CD8-positive, alpha-beta memory T cell (primary cell): ENCODE measurements at regions not wholly inside any gene's neighbourhood (a gene's known extent, or its start where the extent isn't known, plus 50 kb on each side); places are given as distances from the start of the nearest gene placed in this dataset.

Experiments
- CTCF ChIA-PET: fragments of 350-600 bp; sonication (Branson Sonifier 250); formaldehyde crosslinking; loops from one replicate; lab custom pipeline; 2021; ENCODE audit warnings: antibody characterized with exemption; lab: Charles Lee
- POLR2A ChIA-PET: fragments of 350-600 bp; sonication (Branson Sonifier 250); formaldehyde crosslinking; loops from one replicate; lab custom pipeline; 2021; ENCODE audit warnings: antibody characterized with exemption; lab: Charles Lee
- DNase-seq, 5 donors: peaks; one replicate each; pipeline versions ENCODE4 v3.0.0 to v3.0.0-alpha.2; 2020 to 2022; ENCODE audit warnings: mixed read lengths in 1 of 5
- H3K27ac ChIP-seq: one replicate; pipeline ENCODE4 v1.7.0; 2013; ENCODE audit warnings: low read depth, mild to moderate bottlenecking, low read length, moderate library complexity
- H3K27me3 ChIP-seq: 2 replicates; pipeline ENCODE4 v1.7.0; 2013; ENCODE audit warnings: low read length, mild to moderate bottlenecking; ENCODE audit not compliant: insufficient read depth, poor library complexity, severe bottlenecking
- H3K36me3 ChIP-seq: 2 replicates; pipeline ENCODE4 v1.7.0; 2013; ENCODE audit warnings: mild to moderate bottlenecking, low read length, moderate library complexity; ENCODE audit not compliant: insufficient read depth
- H3K4me1 ChIP-seq: 2 replicates; pipeline ENCODE4 v1.7.0; 2013; ENCODE audit warnings: mild to moderate bottlenecking, low read length, moderate library complexity; ENCODE audit not compliant: insufficient read depth
- H3K4me3 ChIP-seq: 2 replicates; pipeline ENCODE4 v1.7.0; 2013; ENCODE audit warnings: mild to moderate bottlenecking, low read length
- H3K9me3 ChIP-seq: 2 replicates; pipeline ENCODE4 v1.7.0; 2013; ENCODE audit warnings: mild to moderate bottlenecking, low read length
- H3K27ac Mint-ChIP-seq, 8 donors: one replicate each; pipeline ENCODE4 v1.8.0; 2020 to 2021; ENCODE audit warnings: mixed read lengths in 8 of 8, mild to moderate bottlenecking in 6 of 8, inconsistent platforms in 3 of 8, moderate library complexity in 3 of 8
- H3K27me3 Mint-ChIP-seq, 2 donors: one replicate each; pipeline ENCODE4 v1.8.0; 2020 to 2021; ENCODE audit warnings: mixed read lengths in 2 of 2, mild to moderate bottlenecking in 1 of 2, moderate library complexity in 1 of 2
- H3K36me3 Mint-ChIP-seq, 3 donors: one replicate each; pipeline ENCODE4 v1.8.0; 2020 to 2021; ENCODE audit warnings: mixed read lengths in 3 of 3, inconsistent platforms in 1 of 3, mild to moderate bottlenecking in 1 of 3
- H3K4me1 Mint-ChIP-seq, 3 donors: one replicate each; pipeline ENCODE4 v1.8.0; 2020 to 2021; ENCODE audit warnings: mixed read lengths in 3 of 3, inconsistent platforms in 1 of 3, mild to moderate bottlenecking in 1 of 3
- H3K4me3 Mint-ChIP-seq, 7 donors: one replicate each; pipeline ENCODE4 v1.8.0; 2020 to 2021; ENCODE audit warnings: mixed read lengths in 7 of 7, mild to moderate bottlenecking in 6 of 7, moderate library complexity in 4 of 7, inconsistent platforms in 2 of 7
- H3K9me3 Mint-ChIP-seq, 5 donors: one replicate each; pipeline ENCODE4 v1.8.0; 2020 to 2022; ENCODE audit warnings: mixed read lengths in 5 of 5, mild to moderate bottlenecking in 3 of 5, moderate library complexity in 2 of 5, inconsistent platforms in 1 of 5

DNA sequence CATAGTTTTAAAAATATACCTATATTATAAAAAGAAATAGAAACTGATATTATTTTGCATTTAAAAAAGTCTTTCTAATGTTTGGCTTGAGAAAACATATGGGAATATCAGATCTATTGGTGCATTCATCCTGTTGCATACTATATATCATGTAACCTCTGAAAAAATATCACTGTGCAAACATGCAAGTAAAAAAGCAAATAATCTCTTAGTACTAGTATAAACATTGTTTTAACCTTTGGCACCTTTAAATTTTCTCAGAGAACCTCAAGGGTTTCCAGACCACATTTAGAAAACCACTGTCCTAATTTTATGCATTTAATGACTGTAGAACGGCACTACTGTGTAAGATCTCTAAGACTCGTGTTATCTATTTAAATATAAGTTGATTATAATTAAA, 416.8 kb downstream of the LRFN5 start:
- H3K4me1 Mint-ChIP-seq: no peaks in the 10 kb centered on the region
- no peaks in the 10 kb centered on the region for H3K36me3 Mint-ChIP-seq
- Histone ChIP-seq H3K4me1 (no peaks in the 10 kb centered on the region), H3K36me3 (no peaks in the 10 kb centered on the region), H3K27me3 (no peaks in the 10 kb centered on the region), H3K4me3 (no peak overlapping the region), H3K9me3 (no peaks in the 10 kb centered on the region), H3K27ac (no peak overlapping the region)
- no peak overlapping the region for H3K27ac Mint-ChIP-seq
- H3K4me3 Mint-ChIP-seq: no peak overlapping the region
- DNase-seq: no peak
- CTCF ChIA-PET: no interaction called here
- peaks cover 0 to 4% of the 10 kb centered on the region in 2 donors for H3K27me3 Mint-ChIP-seq
- POLR2A ChIA-PET: no interaction called here
- peaks cover 3 to 27% (median 16%) of the 10 kb centered on the region in 5 donors for H3K9me3 Mint-ChIP-seq

DNA sequence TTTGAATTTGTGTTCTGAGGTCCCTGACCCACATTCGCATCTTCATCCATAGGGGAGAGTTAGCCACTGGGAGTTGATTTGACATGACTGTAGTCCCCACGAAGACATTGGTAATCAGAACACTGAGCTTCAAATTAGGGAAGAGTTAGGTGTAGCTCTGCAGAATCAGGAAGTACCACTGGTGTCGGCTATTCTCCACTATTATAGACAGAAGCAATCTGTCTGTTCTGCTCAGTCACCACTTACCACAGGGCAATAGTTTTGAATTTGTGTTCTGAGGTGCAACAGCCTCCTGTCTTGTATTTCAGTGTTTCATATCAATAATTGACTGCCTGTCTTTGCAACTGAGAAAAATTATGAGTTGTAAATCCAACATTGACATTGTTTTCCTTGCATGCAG, 407.6 kb downstream of the LRFN5 start:
- no peaks in the 10 kb centered on the region for H3K9me3 ChIP-seq
- ChIA-PET CTCF (no interaction called here), POLR2A (no interaction called here)
- Mint-ChIP-seq H3K9me3 (peaks cover 5 to 26% (median 11%) of the 10 kb centered on the region in 5 donors), H3K27ac (no peak overlapping the region), H3K36me3 (no peaks in the 10 kb centered on the region), H3K4me3 (no peak overlapping the region), H3K4me1 (no peaks in the 10 kb centered on the region), H3K27me3 (no peaks in the 10 kb centered on the region)
- no peaks in the 10 kb centered on the region for H3K36me3 ChIP-seq
- no peak overlapping the region for H3K27ac ChIP-seq
- H3K27me3 ChIP-seq: no peaks in the 10 kb centered on the region
- H3K4me3 ChIP-seq: no peak overlapping the region
- no peak for DNase-seq
- H3K4me1 ChIP-seq: no peaks in the 10 kb centered on the region

DNA sequence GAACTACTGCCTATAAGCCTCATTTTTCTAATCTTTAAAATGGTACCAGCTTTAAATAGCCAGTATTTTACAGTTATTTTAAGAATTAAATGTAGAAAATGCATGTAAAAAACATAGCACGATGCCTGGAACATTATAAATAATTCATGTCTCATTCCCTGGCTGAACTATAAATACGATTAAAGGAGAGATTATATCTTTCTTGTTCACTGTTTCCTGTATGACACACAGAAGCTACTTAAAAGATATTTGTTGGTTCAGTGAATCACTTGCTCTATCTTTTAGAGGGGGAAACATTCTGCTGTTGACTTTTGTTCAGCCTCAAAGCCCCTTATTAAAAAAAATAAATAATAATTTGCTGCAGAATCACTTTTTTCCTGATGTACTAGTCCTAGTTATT, 406.9 kb downstream of the LRFN5 start:
- Mint-ChIP-seq H3K36me3 (no peaks in the 10 kb centered on the region), H3K9me3 (peaks cover 3 to 21% (median 9%) of the 10 kb centered on the region in 5 donors), H3K4me1 (no peaks in the 10 kb centered on the region), H3K27ac (no peak overlapping the region), H3K27me3 (no peaks in the 10 kb centered on the region), H3K4me3 (no peak overlapping the region)
- no peak overlapping the region for H3K4me3 ChIP-seq
- no peaks in the 10 kb centered on the region for H3K9me3 ChIP-seq
- ChIA-PET POLR2A (no interaction called here), CTCF (no interaction called here)
- H3K36me3 ChIP-seq: no peaks in the 10 kb centered on the region
- H3K27me3 ChIP-seq: no peaks in the 10 kb centered on the region
- H3K27ac ChIP-seq: no peak overlapping the region
- no peak for DNase-seq
- no peaks in the 10 kb centered on the region for H3K4me1 ChIP-seq

DNA sequence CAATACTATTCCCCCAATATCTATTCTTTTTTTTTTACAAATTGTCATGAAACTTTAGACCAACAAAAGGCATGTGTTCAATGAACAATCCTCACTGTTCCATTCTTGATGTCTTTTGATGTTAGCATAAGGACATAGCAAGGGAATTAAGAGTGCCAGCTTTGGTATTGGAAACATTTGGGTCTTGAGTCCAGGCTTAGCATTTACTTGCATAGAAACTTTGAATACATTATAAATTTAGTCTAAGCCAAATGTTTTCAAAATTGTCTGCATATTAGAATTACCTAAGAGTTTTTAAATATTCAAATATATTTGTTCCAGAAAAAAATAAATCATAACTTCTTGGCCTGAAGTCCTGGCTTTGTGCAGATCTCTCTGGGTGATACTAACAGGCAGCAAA, 406.5 kb downstream of the LRFN5 start:
- Mint-ChIP-seq H3K27ac (no peak overlapping the region), H3K4me3 (no peak overlapping the region), H3K27me3 (no peaks in the 10 kb centered on the region), H3K4me1 (no peaks in the 10 kb centered on the region), H3K9me3 (peaks cover 3 to 21% (median 9%) of the 10 kb centered on the region in 5 donors), H3K36me3 (no peaks in the 10 kb centered on the region)
- H3K27me3 ChIP-seq: no peaks in the 10 kb centered on the region
- H3K4me3 ChIP-seq: no peak overlapping the region
- H3K4me1 ChIP-seq: no peaks in the 10 kb centered on the region
- no peak overlapping the region for H3K27ac ChIP-seq
- H3K36me3 ChIP-seq: no peaks in the 10 kb centered on the region
- ChIA-PET CTCF (no interaction called here), POLR2A (no interaction called here)
- H3K9me3 ChIP-seq: no peaks in the 10 kb centered on the region
- DNase-seq: no peak

DNA sequence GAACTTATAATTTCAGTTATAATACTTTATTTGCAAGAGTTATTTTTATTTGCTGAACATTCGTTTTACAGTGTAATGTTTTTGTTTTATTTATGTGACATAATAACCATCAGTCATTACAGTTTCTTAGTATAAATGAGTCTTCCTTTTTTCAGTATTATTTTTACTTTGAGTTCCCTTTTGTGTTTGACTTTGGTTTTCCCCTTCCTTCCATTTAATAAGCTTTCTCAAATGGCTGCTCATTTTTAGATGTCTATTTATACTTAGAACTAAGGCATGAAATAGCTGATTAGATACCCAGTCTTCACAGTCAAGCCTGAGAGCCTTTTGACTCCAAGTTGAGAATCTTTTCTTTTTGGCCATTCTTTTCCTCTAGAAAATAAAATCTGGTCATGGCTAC, 404.5 kb downstream of the LRFN5 start:
- Mint-ChIP-seq H3K36me3 (no peaks in the 10 kb centered on the region), H3K27ac (no peak overlapping the region), H3K27me3 (no peaks in the 10 kb centered on the region), H3K9me3 (peaks cover 1 to 14% (median 5%) of the 10 kb centered on the region in 5 donors), H3K4me1 (no peaks in the 10 kb centered on the region), H3K4me3 (no peak overlapping the region)
- POLR2A ChIA-PET: no interaction called here
- Histone ChIP-seq H3K27me3 (no peaks in the 10 kb centered on the region), H3K27ac (no peak overlapping the region), H3K9me3 (no peaks in the 10 kb centered on the region), H3K4me1 (no peaks in the 10 kb centered on the region), H3K4me3 (no peak overlapping the region), H3K36me3 (no peaks in the 10 kb centered on the region)
- DNase-seq: no peak
- CTCF ChIA-PET: no interaction called here

DNA sequence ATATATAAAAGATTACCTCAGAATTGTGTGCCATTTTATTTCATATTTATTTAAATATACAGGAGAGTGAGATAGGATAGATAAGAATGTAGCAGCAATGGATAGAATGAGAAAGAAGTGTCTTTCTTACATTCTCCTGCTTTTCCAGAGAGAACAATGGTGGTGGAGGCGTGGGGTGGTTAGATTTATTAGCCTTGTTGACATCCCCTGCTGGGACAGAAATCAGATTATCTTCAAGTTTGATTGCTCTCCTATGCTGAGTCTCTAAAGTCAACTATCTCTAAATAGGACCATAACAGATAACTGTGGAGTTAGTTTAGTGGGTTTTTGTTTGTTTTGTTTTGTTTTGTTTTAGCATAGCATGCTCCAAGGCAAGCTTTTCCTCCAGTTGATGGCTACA, 397.6 kb downstream of the LRFN5 start:
- Mint-ChIP-seq H3K4me3 (no peak overlapping the region), H3K9me3 (peaks cover 0 to 5% (median 0%) of the 10 kb centered on the region in 5 donors), H3K27me3 (no peaks in the 10 kb centered on the region), H3K36me3 (no peaks in the 10 kb centered on the region), H3K27ac (no peak overlapping the region), H3K4me1 (no peaks in the 10 kb centered on the region)
- no peak for DNase-seq
- Histone ChIP-seq H3K27ac (no peak overlapping the region), H3K27me3 (no peaks in the 10 kb centered on the region), H3K4me3 (no peak overlapping the region), H3K9me3 (no peaks in the 10 kb centered on the region), H3K36me3 (no peaks in the 10 kb centered on the region), H3K4me1 (no peaks in the 10 kb centered on the region)
- ChIA-PET POLR2A (no interaction called here), CTCF (no interaction called here)

DNA sequence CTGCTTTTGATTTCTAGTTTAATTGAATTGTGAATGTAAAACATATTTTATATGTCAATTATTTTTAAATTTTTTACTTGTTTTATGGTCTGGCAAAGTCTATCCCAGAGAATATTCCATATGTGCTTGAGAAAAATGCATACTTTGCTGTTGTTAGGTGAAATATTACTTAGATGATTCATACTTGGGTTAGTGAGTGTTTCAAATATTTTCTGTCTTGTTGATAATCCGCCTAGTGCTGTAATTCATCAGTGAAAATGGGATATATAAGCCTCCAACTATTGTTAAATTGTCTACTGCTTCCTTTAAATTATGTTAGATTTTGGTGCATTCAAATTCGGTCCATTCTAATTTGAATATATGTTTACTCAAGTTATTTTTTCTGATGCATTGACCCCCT, 395.5 kb downstream of the LRFN5 start:
- H3K4me1 Mint-ChIP-seq: no peaks in the 10 kb centered on the region
- H3K4me1 ChIP-seq: no peaks in the 10 kb centered on the region
- H3K4me3 ChIP-seq: no peak overlapping the region
- H3K4me3 Mint-ChIP-seq: no peak overlapping the region
- H3K9me3 Mint-ChIP-seq: peaks cover 0 to 15% (median 4%) of the 10 kb centered on the region in 5 donors
- H3K36me3 Mint-ChIP-seq: no peaks in the 10 kb centered on the region
- DNase-seq: no peak
- CTCF ChIA-PET: no interaction called here
- no peaks in the 10 kb centered on the region for H3K36me3 ChIP-seq
- H3K9me3 ChIP-seq: no peaks in the 10 kb centered on the region
- H3K27ac ChIP-seq: no peak overlapping the region
- H3K27ac Mint-ChIP-seq: no peak overlapping the region
- H3K27me3 Mint-ChIP-seq: no peaks in the 10 kb centered on the region
- H3K27me3 ChIP-seq: no peaks in the 10 kb centered on the region
- POLR2A ChIA-PET: no interaction called here

DNA sequence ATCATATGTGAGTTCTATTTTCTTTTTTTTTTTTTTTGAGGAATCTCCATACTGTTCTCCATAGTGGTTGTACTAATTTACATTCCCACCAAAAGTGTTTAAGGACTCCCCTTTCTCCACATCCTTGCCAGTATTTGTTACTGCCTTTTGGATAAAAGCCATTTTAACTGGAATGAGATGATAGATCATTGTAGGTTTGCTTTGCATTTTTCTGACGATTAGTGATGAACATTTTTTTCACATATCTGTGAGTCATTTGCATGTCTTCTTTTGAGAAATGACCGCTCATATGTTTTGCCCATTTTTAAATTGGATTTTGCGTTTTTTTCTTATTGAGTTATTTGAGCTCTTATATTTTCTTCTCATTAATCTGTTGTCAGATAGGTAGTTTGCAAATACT, 394.8 kb downstream of the LRFN5 start:
- CTCF ChIA-PET: no interaction called here
- H3K4me3 Mint-ChIP-seq: no peak overlapping the region
- POLR2A ChIA-PET: no interaction called here

DNA sequence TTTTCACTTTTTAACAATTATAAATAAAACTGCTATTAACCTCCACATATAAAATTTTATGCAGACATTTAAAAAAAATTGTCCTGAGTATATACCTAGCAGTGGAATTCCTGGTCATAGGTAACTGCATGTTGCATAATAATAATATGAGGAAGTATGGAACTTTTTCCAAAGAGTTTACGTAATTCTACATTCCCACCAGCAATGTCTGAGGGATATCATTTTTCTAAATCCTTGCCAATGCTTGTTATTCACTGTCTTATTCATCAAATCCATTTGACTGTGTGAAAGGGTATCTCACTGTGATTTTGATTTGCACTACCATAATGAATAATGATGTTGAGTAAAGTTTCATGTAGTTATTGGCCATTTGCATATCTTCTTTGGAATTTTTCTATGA, 393.8 kb downstream of the LRFN5 start:
- Mint-ChIP-seq H3K27me3 (no peaks in the 10 kb centered on the region), H3K4me3 (no peak overlapping the region), H3K27ac (no peak overlapping the region), H3K4me1 (no peaks in the 10 kb centered on the region), H3K36me3 (no peaks in the 10 kb centered on the region), H3K9me3 (peaks cover 0 to 17% (median 4%) of the 10 kb centered on the region in 5 donors)
- Histone ChIP-seq H3K4me3 (no peak overlapping the region), H3K9me3 (no peaks in the 10 kb centered on the region), H3K27me3 (no peaks in the 10 kb centered on the region), H3K27ac (no peak overlapping the region), H3K36me3 (no peaks in the 10 kb centered on the region), H3K4me1 (no peaks in the 10 kb centered on the region)
- ChIA-PET POLR2A (no interaction called here), CTCF (no interaction called here)
- DNase-seq: no peak

More for the DNA sequence above, 394.8 kb downstream of the LRFN5 start:
- Histone ChIP-seq H3K36me3 (no peaks in the 10 kb centered on the region), H3K27ac (no peak overlapping the region), H3K27me3 (no peaks in the 10 kb centered on the region), H3K4me1 (no peaks in the 10 kb centered on the region), H3K4me3 (no peak overlapping the region), H3K9me3 (no peaks in the 10 kb centered on the region)
- peaks cover 0 to 17% (median 4%) of the 10 kb centered on the region in 5 donors for H3K9me3 Mint-ChIP-seq
- no peaks in the 10 kb centered on the region for H3K36me3 Mint-ChIP-seq
- no peak overlapping the region for H3K27ac Mint-ChIP-seq
- DNase-seq: no peak
- no peaks in the 10 kb centered on the region for H3K4me1 Mint-ChIP-seq
- no peaks in the 10 kb centered on the region for H3K27me3 Mint-ChIP-seq
